DMS53 (cell line): ENCODE measurements at regions not wholly inside any gene's neighbourhood (a gene's known extent, or its start where the extent isn't known, plus 50 kb on each side); places are given as distances from the start of the nearest gene placed in this dataset.

Experiments
- DNase-seq: peaks from one replicate; lab custom pipeline; 2025; lab: John Stamatoyannopoulos, UW

GRCh38 chr1:56151402-56151801, 428.0 kb downstream of the PLPP3 start:
- DNase-seq: no peak

DNA sequence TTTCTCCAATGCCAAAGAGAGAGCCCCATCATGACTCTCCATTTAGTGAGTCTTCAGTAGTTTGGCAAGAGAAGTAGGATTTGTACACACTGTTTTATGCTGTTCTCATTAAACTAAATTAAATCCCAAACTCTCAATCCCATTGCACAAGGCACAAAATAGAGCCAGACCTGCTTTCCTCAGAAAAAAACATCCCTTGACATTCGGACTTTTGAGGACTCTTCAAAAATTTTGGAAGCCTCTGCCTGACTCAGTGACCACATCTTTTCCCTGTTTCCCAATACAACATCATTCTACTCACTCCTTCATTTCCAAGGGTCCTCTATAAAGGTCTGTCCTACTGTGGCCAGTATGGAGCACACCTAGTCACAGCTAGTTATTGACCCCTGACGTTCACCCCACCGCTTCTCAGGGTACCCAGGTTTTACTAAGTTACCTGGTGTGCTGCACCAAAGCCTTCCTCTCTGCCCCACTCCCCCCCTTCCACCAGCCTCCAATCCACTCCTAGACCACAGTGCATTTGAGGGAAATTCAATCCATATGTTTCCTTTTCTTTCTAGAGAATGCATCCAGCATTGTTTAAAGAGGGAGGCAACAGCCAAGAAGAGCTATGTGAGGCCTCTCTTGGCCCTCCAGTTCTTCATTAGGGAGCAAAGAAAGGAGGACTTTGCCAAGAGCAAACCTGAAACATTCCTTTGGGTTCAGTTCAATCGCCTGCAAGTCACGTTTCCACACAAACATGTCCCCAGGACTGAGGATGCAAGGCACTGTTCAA, 428.7 kb downstream of the PLPP3 start:
- no peak for DNase-seq

- DNase-seq: no peak
Observed at GRCh38 chr1:56149761-56150160, 429.6 kb downstream of the PLPP3 start.

DNA sequence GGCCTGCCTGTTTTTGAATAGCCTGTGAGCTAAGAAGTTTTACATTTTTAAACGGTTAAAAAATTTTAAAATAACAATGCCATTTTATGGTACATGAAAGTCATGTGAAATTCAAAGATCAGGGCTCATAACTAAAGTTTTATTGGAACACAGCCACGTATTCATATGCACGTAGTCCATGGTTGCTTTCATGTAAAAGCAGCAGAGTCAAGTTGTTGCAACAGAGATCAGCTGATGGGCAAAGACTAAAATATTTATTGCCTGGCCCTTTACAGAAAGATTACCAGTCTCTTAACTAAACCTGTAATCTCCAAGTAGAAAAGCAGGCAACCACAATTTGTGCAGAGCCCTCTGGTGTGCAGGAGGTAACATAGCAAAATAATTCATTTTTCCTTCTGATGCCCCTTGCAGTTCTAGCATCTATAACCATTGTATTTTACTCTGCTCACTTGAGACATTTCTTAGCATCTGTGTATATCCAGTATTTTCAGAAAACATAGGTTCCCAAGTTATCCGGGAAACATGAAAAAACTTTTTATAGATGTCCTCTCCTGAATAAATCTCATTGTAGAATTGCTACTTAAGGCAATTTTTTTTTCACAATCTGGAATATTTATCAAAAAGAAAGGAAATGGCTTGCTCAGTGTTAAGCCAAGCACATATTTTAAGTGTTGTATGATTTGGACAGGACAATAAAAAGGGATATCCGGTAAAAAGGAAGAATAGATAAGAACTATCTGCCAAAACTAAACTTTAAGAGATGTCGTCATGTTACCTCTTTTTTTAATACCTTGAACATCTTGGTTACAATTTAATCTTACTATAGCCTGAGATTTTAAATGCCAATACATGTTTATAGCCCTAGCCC, 430.8 kb downstream of the PLPP3 start:
- peak; percentile 43 for DNase-seq

- no peak for DNase-seq
Observed at GRCh38 chr1:56147459-56147858, 431.9 kb downstream of the PLPP3 start.

DNA sequence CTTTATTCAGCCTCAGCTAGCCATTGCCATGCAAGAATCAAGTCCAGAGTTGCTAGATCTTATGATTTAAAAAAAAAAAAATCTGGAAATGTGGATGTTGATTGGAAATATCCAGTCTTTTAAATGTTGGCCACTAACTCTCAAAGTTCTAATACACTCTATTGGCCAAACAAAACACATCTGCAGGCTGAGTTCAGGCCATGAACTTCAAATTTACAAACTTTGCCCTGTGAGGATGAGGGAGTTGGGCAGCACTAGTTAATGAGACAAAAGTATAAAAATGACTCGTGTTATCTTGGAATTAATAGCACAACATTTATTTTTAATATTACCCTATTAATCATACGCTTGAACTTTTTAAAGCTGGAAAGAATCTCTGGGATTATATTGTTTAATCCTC, 432.3 kb downstream of the PLPP3 start:
- DNase-seq: no peak

GRCh38 chr1:56146449-56146848, 432.9 kb downstream of the PLPP3 start:
- no peak for DNase-seq

DNA sequence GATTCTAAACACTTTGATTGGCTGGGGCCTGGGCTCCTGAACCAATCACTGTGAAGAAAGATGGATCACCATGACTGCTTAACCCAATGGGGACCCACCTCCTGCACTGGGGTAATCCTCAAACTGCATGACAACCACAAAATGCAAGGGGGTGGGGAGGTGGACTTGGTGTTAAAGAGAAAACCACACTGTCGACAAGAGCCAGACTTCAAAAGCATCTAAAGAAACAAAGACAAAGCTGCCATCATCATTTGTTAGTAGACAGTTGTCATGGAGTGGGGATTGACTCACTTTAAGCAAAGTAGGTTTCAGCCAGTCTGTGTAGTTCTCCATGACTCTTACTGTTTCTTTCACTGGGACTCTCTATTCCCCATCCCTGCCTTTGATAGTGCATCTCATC, 433.8 kb downstream of the PLPP3 start:
- no peak for DNase-seq

- no peak for DNase-seq
Observed at GRCh38 chr1:56142301-56142700, 437.1 kb downstream of the PLPP3 start.

GRCh38 chr1:56139836-56140235, 439.5 kb downstream of the PLPP3 start:
- no peak for DNase-seq

- DNase-seq: no peak
Observed at GRCh38 chr1:56137521-56138505, 441.6 kb downstream of the PLPP3 start.

GRCh38 chr1:56137090-56137489, 442.3 kb downstream of the PLPP3 start:
- DNase-seq: no peak

GRCh38 chr1:56135864-56136147, 443.6 kb downstream of the PLPP3 start:
- no peak for DNase-seq

DNA sequence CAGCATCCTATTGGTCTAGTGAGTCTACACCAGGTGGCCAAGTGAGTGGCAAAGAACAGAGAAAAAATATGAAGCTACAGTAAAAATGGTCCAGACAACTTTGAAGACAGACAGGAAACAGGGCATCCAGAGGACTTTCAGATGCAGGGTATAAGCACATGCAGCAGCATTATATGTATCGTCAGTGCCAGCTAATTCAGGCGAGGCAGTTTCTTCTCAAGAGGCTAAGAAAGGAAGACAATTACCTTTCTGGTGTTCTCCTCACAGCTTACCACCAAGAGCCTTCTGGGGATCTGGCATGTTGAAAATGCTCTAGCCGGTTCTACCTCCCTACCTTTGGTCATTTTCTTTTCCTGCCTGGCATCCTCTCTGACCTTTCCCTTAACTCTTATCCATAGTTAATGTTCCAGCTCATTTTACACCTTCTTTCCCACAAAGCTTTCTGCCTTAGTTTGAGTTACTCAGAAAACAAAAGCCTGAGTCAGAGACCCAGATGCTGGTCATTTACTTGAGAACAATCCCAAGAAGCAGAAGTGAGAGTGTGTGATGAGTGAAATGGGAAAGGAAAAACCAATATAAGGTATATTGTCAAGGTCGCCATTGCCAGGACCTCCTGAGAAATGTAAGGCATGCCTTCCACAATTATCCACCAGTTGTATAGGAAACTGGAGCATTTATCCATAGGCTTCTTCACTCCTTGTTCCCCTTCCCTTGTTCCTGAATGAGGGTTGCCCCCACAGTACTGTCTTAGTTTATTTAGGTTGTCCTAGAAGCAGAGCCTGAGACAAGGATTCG, 444.1 kb downstream of the PLPP3 start:
- DNase-seq: no peak

DNA sequence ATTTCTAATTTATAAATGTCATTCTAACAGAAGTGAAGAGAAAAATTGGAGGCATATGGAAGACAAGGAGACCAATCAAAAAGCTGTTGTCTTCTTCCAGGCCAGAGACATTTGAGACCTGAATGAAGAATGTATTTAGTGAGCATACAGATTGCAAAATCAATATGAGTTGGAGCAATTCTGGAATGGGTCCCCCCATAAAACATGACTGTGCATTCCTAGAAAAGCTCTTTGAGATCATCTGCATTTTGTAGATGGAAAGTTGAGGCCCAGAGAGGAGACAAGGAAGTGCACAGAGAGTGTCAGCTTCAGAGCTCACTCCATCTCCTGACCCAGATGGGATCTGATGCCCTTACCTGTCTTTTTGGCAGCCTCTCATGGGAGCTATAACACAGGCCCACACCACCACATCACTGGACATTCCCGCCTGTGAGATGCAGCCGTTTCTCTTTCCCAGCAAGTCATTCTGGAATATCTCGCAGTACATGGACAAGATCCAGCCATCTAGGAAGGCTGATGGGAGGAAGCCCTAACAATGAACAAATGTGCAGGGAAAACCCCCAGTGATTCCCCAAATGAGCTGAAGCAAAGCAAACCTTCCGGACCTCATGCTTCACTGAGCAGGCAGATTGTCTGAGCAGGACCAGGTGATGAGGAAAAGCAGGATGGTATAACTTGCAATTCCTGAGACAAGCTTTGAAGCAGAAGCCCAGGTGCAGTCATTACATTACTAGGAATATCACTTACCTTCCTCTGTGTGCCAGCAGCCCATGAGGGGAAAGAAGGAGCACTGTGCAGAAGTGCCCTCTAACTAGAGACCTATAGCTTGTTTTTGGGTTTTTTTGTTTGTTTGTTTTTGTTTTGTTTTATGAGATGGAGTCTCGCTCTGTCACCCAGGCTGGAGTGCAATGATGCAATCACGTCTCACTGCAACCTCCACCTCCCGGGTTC, 445.6 kb downstream of the PLPP3 start:
- DNase-seq: peak; percentile 28

DNA sequence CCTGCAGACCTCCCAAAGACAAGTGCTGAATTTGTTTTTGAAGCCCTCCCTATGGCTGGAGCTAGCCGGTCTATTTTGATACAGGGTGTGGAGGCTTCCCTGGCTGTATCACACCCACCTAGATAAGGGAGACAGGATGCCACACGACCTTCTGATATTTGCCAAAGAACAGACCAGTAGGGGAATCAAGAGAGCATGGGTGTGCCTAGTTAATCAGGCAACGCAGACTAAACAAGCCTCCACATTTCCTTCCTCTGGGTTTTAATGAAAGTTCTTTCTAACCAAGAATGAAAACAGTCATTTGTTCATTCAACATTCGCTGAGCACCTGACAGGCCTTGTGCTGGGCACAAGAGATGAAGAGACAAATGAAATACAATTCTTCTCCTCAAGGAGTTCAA, 446.8 kb downstream of the PLPP3 start:
- DNase-seq: no peak

- no peak for DNase-seq
Observed at GRCh38 chr1:56129837-56130236, 449.5 kb downstream of the PLPP3 start.

- DNase-seq: no peak
Observed at GRCh38 chr1:56125316-56125715, 454.0 kb downstream of the PLPP3 start.

- no peak for DNase-seq
Observed at GRCh38 chr1:56123826-56124225, 455.5 kb downstream of the PLPP3 start.

GRCh38 chr1:56123421-56123820, 455.9 kb downstream of the PLPP3 start:
- no peak for DNase-seq
